ENCODE measurements at regions not wholly inside any gene's neighbourhood (a gene's known extent, or its start where the extent isn't known, plus 50 kb on each side); places are given as distances from the start of the nearest gene placed in this dataset.

DNA sequence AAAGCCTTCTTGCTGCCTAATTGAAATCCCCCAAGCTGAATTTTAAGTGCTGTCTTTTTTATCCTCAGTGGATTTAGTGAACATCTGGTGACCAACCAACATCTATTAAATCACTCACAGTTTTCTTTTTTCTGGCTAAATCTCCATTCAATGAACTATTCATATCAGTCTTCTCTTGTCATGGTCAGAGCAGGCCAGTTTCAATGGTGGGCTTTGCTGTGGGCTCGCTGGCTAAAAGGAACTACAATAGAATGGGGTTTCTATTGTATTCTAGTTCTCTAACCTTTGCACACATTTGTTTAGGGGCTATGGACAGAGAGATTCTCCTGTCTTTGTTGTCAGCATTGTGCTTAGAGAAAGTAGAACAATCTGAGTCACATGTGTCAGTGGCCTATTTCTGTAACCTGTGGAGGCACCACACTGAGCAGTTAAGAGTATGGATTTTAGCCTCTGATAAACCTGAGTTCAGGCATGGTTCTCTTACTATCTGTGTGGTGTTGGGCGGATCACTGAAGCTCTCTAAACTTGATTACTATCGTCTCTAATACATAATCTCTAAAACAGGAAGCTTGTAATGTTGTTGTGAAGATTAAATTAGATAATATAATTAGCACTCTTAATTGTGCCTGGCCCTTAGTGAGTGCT, 94.2 kb upstream of the CADM1 start:
- TF ChIP-seq, protein P1, sequence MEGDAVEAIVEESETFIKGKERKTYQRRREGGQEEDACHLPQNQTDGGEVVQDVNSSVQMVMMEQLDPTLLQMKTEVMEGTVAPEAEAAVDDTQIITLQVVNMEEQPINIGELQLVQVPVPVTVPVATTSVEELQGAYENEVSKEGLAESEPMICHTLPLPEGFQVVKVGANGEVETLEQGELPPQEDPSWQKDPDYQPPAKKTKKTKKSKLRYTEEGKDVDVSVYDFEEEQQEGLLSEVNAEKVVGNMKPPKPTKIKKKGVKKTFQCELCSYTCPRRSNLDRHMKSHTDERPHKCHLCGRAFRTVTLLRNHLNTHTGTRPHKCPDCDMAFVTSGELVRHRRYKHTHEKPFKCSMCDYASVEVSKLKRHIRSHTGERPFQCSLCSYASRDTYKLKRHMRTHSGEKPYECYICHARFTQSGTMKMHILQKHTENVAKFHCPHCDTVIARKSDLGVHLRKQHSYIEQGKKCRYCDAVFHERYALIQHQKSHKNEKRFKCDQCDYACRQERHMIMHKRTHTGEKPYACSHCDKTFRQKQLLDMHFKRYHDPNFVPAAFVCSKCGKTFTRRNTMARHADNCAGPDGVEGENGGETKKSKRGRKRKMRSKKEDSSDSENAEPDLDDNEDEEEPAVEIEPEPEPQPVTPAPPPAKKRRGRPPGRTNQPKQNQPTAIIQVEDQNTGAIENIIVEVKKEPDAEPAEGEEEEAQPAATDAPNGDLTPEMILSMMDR (IDR thresholded peaks at IDR 0.05): no peak
- TF ChIP-seq, protein P2, sequence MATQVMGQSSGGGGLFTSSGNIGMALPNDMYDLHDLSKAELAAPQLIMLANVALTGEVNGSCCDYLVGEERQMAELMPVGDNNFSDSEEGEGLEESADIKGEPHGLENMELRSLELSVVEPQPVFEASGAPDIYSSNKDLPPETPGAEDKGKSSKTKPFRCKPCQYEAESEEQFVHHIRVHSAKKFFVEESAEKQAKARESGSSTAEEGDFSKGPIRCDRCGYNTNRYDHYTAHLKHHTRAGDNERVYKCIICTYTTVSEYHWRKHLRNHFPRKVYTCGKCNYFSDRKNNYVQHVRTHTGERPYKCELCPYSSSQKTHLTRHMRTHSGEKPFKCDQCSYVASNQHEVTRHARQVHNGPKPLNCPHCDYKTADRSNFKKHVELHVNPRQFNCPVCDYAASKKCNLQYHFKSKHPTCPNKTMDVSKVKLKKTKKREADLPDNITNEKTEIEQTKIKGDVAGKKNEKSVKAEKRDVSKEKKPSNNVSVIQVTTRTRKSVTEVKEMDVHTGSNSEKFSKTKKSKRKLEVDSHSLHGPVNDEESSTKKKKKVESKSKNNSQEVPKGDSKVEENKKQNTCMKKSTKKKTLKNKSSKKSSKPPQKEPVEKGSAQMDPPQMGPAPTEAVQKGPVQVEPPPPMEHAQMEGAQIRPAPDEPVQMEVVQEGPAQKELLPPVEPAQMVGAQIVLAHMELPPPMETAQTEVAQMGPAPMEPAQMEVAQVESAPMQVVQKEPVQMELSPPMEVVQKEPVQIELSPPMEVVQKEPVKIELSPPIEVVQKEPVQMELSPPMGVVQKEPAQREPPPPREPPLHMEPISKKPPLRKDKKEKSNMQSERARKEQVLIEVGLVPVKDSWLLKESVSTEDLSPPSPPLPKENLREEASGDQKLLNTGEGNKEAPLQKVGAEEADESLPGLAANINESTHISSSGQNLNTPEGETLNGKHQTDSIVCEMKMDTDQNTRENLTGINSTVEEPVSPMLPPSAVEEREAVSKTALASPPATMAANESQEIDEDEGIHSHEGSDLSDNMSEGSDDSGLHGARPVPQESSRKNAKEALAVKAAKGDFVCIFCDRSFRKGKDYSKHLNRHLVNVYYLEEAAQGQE (IDR thresholded peaks at IDR 0.05; ENCODE audit: insufficient read depth in 1 of 2, low read depth in 2 of 2, low read length in 1 of 2): no peak
- no peak for TF ChIP-seq SIN3A (IDR thresholded peaks at IDR 0.05; ENCODE audit: borderline replicate concordance, insufficient read depth, low read depth, low read length)
